Muscle of arm (tissue), 1 donor: ENCODE measurements at regions not wholly inside any gene's neighbourhood (a gene's known extent, or its start where the extent isn't known, plus 50 kb on each side); places are given as distances from the start of the nearest gene placed in this dataset.
"Not testable (repeated sequence)": the region's sequence is repeated elsewhere in the genome, so short reads cannot be mapped to it uniquely, and the experiment has no call there.

Source experiments
- DNase-seq: peaks from one replicate; pipeline ENCODE4 v3.0.0-alpha.2; 2013

DNA sequence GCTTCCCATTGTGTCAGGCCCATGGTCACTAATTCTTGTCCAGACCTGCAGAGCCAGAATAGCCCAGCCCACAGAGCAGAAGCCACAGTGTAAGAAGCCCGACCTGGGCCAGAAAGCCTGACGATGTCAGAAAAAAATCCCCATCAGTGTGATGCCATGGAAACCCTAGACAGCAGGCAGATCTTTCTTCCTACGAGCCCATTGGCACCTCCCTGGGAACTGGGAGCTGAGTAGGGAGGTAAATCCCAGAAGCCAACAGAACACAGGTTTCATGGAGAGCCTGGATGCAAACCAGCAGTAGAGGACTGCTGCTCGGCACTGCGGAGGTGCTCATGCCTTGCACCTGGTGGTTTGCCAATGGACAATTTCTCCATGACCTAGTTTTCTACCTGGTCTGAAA, 82.2 kb upstream of the SLC22A16 start:
- no peak for DNase-seq

DNA sequence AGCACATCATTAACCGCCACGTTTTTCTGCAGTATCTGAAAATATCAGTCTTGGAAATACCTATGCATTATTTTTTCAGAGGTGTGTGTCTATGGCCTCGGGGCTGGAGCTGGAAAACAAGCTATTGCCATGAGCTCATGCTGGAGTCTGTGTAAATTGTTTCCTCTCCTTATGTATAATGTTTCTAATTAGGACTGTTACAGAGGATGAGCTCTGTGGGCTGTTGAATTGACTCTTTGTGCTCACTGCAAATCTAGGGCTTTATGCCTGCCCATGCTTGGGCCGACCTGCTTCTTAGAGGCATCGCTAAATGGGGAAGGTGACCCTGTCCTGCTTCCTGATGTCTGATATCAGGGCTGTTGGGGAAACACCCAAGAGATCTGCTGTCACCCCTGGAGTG, 80.8 kb upstream of the SLC22A16 start:
- no peak for DNase-seq

DNA sequence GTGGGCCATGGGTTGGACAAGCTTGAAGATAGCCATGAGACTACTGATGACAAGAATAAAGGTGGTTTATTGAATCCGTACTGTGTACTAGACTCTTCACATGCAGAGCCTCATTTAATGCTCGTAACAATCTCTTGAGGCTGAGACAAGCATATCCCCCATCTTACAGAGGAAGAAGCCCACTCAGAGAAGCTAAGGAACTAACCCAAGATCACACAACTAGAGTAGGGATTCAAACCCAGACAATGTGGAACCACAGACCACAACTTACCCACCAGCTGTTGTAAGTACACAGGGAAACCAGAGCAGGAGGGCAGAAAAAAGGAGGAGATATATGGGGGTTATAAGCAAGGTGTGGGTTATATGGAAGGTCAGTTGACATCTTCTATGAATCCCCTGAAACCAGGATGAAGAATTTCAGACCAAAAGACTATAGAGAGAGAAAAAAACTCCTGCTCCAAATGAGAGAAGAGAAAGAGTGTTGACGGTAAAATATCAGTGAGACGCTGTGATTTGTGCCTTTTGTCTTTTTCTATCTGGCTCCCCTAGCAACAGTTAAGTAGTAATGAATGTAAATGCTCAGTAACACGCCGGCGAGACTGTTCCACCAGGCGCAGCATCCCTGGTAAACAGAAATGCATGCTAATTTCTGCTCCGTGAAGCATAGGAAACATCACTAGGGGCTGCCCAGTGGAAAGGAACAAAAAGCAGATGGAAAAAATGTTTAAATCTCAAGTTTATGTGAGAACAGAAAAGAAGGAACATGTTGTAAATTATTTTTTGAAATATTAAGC, 80.1 kb upstream of the SLC22A16 start:
- DNase-seq, result no peak

DNA sequence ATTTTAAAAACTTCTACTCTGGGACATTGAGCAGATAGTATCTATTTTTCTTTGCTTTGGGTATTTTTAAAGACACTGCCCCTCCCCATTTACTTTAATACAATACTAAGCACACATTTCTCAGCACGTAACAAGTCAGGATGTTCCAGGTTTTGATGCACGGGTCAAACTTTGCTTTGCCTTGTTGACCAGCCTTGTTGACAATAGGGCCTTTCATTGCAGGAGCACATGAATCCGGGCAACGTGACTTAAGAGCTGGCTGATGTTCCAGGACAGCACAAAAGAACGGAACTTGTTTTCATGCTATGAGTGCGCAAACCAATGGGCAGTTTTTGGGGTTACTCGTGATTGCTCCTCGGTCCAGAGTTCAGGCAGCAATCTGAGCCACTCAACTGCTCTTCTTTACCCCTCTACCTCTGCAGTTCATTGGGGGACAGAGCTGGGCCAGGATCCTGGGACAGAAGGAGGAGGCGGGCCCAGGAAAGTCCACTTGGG, 78.6 kb upstream of the SLC22A16 start:
- no peak for DNase-seq

DNA sequence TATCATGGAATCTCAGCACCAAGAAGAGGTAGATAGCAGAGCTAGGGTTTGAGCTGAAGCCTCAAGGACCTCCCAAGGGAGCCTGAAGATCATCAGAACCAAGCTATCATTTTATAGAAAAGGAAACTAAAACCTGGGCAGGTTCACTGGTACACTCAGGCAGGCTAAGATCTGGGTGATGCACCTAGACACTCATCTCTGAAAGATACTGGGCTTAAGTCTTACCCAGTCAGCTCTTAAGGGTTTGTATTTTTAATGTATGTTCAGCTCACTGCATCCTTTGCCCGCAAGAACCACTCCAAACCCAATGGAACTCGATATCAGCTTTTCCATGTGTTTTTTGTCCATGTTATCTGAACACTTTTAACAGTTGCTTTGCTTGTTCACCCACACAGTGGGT, 78.0 kb upstream of the SLC22A16 start:
- DNase-seq, result no peak

DNA sequence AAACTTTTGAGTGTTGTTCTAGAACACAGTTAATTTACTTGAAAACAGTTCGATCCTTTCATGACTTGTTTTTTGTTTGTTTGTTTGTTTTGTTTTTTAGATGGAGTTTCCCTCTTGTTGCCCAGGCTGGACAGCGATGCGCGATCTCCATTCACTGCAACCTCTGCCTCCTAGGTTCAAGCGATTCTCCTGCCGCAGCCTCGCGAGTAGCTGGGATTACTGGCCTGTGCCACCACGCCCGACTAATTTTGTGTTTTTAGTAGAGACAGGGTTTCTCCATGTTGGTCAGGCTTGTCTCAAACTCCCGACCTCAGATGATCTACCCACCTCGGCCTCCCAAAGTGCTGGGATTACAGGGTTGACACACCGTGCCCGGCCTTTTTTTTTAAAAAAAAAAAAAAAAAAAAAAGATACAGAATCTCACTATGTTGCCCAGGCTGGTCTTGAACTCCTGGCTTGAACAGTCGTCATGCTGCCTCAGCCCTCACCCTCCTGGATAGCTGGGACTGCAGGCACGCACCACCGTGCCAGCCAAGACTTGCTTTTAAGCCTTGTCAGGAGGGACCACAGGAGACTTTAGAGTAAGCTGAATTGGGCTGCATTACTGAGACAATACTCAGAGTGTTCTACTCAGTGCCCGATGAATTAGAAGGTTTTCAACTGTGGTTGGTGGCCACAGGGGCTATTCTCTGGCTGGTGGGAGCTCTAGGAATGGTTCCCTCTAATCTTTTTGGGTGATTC, 76.7 kb upstream of the SLC22A16 start:
- DNase-seq, result no peak

DNA sequence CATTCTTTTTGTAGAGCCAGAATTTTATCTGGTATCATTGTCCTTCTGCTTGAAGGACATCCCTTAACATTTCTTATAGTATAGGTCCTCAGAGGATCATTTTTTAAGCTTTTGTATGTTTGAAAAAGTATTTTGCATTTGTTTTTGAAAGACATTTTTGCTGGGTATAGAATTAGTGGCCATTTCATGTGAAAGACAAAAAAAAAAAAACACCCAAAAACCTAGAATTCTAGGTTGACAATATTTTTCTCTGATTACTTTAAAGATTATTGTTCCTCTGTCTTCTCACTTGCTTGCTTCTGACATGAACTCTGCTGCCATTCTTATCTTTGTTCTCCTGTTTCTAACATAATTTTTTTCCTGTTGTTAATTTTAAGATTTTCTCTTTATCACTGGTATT, 75.7 kb upstream of the SLC22A16 start:
- no peak for DNase-seq

DNA sequence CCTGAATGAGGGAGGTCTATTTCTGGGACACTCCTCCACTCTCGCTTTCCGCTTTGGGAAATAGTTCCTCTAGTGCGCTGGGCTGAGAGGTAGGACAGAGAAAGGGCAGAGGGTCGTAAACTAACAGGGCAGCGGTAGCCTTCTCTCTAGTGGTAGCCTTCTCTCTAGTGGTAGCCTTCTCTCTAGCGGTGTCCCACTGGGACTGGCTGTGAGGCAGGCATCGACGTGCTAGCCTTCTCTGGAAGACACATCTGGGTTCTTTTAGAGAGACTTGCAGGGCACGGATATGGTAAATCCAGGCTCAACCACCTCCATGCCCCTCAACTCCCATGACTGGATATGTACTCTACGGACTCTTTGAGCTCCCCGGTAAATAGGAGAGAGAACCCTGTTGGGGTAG, 74.7 kb upstream of the SLC22A16 start:
- no peak for DNase-seq

DNA sequence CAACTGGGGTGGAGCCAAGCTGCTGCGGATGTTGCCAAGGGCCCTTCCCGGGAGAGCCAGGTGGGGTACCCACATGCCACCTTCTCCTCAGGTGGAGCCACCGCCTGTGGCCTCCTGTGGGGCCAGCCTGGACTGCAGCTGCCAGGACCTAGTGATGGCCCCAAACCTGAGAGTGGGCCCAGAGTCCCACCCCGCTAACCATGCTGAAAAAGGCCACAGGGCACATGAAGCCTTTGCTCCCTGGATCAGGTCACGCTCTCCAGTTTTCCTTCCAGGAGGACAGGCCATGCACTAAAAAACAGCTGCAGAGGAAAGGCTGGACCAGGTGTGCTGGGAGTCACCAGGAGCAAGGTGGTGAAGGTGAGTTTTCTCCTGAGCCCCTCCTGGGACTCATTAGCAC, 73.9 kb upstream of the SLC22A16 start:
- DNase-seq, result no peak

DNA sequence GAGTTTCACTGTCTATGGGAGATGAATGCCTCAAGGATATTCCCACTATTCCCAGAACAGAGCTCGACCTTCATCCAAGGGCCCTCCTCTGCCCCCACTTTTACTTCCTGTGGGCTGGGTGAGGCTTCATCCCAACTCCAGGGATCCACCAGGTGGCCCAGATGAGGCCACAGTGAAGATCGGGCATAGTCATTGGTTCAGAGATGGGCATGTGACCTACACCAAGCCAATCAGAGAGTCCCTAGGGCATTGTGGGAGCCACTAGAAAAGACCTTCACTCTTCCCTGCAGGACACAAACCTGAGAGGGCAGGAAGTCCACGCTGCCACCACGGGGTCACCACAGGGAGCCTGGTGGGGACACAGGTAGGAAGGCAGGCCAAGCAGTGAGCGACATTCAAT, 72.9 kb upstream of the SLC22A16 start:
- DNase-seq, result no peak

DNA sequence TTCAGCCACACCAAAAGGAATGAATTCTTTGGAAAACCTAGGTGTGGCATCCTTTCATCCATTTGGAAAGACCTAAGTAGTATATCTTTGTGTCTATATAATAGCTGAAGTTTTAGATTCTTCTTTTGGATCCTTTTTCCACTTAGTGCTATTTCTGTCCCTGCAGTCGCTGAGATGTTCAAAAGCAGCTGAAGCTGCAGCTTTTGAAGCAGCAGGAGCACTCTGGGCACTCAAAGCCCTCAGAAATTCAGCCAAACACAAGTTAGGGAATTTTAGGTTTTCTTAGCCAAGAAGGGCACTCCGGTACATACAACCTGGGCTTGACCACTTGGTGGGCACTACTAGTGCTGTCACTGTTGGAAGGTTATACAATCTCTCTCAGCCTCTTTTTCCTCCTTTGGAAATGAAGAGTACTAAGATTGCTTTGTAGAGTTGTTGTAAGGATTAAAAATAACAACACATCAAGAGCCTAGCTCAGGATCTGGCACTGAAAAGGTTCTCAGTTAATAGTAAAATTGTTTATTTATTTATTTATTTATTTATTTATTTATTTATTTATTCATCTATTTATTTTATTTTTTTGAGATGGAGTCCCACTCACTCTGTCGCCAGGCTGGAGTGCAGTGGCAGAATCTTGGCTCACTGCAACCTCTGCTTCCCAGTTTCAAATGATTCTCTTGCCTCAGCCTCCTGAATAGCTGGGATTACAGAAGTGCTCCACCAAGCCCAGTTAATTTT, 71.9 kb upstream of the SLC22A16 start:
- DNase-seq, result no peak

DNA sequence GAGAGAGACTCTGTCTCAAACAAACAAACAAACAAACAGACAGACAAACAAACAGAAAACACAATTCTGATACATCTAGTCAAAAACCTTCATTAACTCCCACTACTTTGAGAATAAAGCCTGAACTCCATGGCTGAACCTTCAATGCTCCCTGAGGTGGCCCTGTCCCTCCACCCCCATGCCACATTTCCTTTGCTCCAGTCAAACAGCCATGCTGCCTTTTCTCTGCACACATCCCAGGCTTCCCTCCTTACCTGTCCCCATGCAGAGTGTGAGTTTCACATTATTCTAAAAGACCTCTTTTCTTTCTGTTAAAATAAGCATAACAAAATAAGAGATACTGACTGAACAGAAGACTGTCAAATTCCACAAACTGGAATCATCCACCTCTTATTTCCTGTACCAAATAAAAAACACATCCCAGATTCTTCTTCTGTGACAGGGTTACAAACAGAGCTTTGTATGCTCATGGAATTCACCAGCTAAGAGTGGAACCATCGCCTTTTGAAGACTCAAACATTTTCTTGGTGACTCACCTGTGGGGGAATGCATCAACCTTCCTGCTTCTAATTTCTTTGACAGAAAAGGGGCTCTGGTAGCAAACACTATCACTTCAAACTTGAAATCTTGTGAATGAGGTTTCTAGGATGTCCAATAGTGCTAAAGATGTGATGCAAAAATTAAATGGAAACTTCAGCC, 71.0 kb upstream of the SLC22A16 start:
- DNase-seq, result no peak

DNA sequence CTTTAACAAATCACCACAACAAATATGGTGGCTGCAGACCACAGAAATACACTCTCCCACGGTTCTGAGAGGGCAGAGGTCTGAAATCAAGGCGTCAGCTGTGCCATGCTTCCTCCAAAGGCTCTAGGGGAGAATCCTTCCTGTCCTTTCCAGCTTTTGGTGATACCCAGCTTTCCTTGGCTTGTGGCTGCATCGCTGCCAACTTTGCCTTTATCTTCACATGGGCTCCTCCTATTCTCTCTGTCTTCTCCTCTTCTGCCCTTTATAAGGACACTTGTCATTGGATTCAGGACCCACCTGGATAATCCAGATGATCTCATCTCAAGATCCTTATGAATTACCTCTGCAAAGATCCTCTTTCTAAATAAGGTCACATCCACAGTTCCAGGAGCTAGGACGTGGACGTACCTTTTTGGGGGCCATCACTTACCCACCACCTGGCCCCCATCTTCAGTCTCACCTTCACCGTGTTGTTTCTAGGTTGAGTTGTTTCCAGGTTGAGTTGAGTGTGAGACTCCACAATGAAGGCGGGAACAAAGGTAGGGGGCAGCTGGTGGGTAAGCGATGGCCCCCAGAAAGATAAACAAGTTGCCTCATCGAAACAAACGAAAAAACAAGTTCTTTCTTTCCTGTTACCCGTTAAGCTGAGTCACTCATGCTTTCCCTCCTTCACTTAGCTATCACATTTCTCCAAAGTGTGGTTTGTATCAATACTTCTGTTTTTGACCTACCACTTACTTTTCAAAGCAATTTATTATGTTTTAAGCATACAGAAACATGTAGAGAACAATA, 68.9 kb upstream of the SLC22A16 start:
- DNase-seq, result no peak

DNA sequence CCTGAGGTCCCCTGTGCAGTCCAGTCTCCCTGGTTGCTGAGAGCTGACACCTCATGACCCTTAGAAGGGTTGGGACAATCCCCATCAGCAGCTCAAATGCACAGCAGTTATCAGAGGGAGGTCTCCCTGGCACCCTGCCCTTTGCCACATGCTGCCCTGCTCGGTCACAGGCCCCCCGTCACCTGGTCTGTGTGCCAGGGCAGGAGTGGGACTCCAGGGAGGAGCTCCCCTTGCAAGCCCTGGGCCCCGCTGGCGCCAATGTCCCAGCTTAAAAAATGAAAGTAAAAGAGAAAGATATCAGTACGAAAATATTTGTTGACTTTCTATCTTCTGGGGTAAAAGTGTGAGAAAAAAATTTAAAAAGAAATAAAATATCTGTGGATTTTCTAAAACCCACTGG, 68.1 kb upstream of the SLC22A16 start:
- no peak for DNase-seq

DNA sequence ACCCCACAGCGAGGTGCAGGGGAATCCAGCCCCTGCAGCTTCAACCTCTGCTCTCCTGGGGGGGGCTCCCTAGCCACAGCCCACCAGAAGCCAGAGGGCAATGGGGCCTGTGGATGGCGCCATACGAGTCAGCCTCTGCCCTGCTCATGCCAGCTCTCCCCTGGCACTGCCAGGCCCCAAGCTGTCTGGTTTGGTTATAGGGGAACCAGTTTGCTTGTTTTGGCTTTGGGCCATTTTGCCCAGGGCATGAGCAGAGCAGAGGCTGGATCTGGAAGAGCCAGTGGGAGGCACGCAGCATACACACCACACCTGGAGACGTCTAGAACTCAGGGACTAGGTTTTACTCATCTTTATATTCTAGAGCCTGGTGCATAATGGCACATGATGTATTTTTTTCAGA, 66.7 kb upstream of the SLC22A16 start:
- DNase-seq, result no peak

DNA sequence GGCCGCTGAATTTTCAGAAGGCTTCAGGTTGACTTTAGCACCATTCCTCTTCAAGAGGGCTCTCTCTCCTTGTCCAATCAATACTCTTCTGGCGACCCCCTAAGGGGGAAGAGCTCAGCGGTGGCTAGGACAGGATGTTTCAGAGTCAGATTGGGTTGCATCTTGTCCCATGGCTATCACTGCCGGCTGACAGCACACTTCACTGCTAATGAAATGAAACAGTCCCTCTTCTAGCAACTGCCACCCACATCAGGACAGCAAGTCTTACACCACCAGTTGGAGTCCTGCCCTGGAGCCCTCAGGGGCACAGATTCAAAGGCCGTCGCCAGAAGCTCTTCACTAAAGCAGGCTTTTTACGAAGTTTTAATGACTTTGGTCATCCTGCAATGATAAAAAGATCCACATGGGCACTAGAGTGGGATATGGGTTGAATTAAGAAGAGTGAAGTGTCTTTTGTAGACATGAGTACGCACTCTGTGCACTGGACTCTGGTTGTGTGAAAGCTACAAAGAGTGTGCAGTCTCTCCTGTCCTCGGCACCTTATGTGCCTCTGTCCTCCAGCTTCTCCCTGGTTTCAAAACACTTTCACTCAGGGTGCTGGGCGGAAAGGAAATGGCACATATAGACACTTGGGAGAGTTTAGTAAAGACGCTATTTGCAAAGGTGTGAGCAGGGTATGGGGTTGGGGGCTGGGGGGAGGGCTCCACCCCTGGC, 66.1 kb upstream of the SLC22A16 start:
- no peak for DNase-seq

DNA sequence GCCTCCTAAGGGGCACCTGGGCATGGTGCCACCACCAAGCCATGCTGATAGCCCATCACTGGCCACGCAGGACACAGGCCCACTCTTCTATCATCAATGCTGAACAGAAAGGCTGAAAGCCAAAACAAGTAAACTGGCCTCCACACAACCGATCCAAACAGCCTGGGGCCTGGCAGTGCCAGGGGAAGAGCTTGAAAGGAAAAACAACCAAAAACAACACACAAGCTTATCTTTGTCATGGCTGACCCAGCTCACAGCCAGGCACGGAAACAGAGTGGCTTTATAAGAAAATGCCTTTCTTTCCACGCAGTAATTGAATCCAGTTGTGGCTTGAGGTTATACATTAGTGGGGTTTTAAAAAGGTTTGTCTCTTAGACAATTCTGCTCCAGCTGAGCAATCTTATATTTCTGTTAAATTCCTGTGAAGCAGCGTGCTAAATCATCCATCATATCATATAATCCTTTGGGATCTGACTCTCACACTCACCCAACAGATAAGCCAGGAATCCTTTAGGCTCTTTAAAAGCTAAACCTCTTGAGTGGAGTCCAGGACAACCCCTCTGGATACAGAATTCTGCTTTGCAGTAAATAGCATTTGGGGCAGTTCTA, 65.4 kb upstream of the SLC22A16 start:
- DNase-seq, result no peak

DNA sequence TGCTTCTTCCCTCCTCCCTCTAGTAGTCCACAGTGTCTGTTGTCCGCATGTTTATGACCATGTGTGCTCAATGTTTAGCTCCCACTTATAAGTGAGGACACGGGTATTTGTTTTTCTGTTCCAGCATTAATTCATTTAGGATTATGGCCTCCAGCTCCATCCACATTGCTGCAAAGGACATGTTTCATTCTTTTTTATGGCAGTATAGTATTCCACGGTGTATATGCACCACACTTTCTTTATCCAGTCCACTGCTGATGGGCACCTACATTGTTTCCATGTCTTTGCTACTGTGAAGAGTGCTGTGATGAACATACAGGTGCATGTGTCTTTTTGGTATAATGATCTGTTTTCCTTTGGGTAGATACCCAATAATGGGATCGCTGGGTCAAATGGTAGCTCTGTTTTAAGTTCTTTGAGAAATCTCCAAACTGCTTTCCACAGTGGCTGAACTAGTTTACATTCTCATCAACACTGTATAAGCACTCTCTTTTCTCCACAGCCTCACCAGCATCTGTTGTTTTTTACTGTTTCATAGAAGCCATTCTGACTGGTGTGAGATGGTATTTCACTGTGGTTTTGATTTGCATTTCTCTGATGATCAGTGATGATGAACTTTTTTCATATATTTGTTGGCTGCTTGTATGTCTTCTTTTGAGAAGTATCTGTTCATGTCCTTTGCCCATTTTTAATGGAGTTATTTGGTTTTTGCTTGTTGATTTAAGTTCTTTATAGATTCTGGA, 63.0 kb upstream of the SLC22A16 start:
- not testable (repeated sequence) for DNase-seq

DNA sequence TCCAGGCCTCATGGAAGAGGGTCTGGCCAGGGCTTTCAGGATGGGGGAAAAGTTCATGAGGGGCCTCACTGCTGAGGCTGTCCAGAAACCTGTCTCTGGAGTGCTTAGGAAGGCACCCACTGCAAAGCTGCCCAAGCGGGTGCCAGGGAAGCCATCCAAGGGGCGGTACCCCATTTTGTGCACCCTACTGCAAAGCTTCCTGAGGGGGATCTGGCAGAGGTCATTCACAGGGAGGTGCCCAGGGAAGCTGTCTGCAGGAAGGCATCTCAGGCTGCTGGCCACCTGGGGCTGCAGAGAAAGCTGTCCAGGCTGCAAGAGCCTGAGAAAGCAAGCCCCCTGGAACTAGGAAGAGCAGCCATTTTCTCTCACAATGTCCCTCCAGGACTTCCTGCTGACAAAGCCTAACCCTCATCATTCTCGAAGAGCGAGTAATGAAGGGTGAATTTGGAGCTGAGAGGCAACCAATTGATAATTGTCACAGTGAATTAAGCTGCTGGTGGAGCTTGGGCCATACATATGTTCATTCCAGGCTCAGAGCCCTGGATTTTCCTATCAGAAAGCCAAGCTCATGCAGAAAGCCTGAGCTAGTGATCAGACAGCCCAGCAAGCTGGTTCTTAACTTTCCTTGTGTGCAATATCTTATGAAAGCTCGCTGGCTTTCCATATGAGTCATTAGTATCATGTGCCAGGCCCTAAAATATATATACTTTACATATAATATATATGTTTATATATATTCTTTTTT, 62.2 kb upstream of the SLC22A16 start:
- no peak for DNase-seq
